ENCODE measurements at regions not wholly inside any gene's neighbourhood (a gene's known extent, or its start where the extent isn't known, plus 50 kb on each side); places are given as distances from the start of the nearest gene placed in this dataset.

- Histone ChIP-seq H3K4me3 (no peak overlapping the region), H3K9me3 (no peaks in the 10 kb centered on the region), H3K27me3 (no peaks in the 10 kb centered on the region), H3K36me3 (no peaks in the 10 kb centered on the region), H3K4me1 (no peaks in the 10 kb centered on the region), H3K27ac (no peak overlapping the region)
- intact Hi-C loops (cut with DNase I; ENCODE audit: low total_unique reads), result no loop called here
- TF ChIP-seq CTCF (IDR thresholded peaks at IDR 0.05) (no peak), POLR2A (IDR thresholded peaks at IDR 0.05) (no peak)
- DNase-seq, result no peak
Observed at GRCh38 chr2:221691571-221691970, 119.5 kb upstream of the EPHA4 start.

- no peaks in the 10 kb centered on the region for H3K9me3 ChIP-seq
- H3K4me3 ChIP-seq, result no peak overlapping the region
- H3K36me3 ChIP-seq, result no peaks in the 10 kb centered on the region
- no peak for TF ChIP-seq CTCF (IDR thresholded peaks at IDR 0.05)
- no peak for TF ChIP-seq POLR2A (IDR thresholded peaks at IDR 0.05)
- no peaks in the 10 kb centered on the region for H3K27me3 ChIP-seq
- H3K27ac ChIP-seq, result no peak overlapping the region
- H3K4me1 ChIP-seq, result no peaks in the 10 kb centered on the region
- DNase-seq, result no peak
- intact Hi-C loops (cut with DNase I; ENCODE audit: low total_unique reads), result no loop called here
Observed at GRCh38 chr2:221689140-221689539, 117.0 kb upstream of the EPHA4 start.

GRCh38 chr2:221680548-221680947 is 108.4 kb upstream of the EPHA4 start:
- no peaks in the 10 kb centered on the region for H3K4me1 ChIP-seq
- intact Hi-C loops (cut with DNase I; ENCODE audit: low total_unique reads), result no loop called here
- H3K9me3 ChIP-seq, result no peaks in the 10 kb centered on the region
- DNase-seq, result no peak
- no peaks in the 10 kb centered on the region for H3K36me3 ChIP-seq
- no peak for TF ChIP-seq POLR2A (IDR thresholded peaks at IDR 0.05)
- no peak for TF ChIP-seq CTCF (IDR thresholded peaks at IDR 0.05)
- H3K4me3 ChIP-seq, result no peak overlapping the region
- H3K27ac ChIP-seq, result no peak overlapping the region
- no peaks in the 10 kb centered on the region for H3K27me3 ChIP-seq

- intact Hi-C loops (cut with DNase I; ENCODE audit: low total_unique reads), result no loop called here
- H3K9me3 ChIP-seq, result no peaks in the 10 kb centered on the region
- H3K27me3 ChIP-seq, result no peaks in the 10 kb centered on the region
- H3K27ac ChIP-seq, result no peak overlapping the region
- H3K36me3 ChIP-seq, result no peaks in the 10 kb centered on the region
- no peak for DNase-seq
- no peak overlapping the region for H3K4me3 ChIP-seq
- H3K4me1 ChIP-seq, result no peaks in the 10 kb centered on the region
- no peak for TF ChIP-seq CTCF (IDR thresholded peaks at IDR 0.05)
- no peak for TF ChIP-seq POLR2A (IDR thresholded peaks at IDR 0.05)
Observed at GRCh38 chr2:221677688-221678087, 105.6 kb upstream of the EPHA4 start.

GRCh38 chr2:221676566-221677172 is 104.6 kb upstream of the EPHA4 start:
- no peaks in the 10 kb centered on the region for H3K4me1 ChIP-seq
- no peaks in the 10 kb centered on the region for H3K9me3 ChIP-seq
- H3K4me3 ChIP-seq, result no peak overlapping the region
- no peak overlapping the region for H3K27ac ChIP-seq
- intact Hi-C loops (cut with DNase I; ENCODE audit: low total_unique reads), result no loop called here
- no peaks in the 10 kb centered on the region for H3K27me3 ChIP-seq
- DNase-seq, result no peak
- no peak for TF ChIP-seq POLR2A (IDR thresholded peaks at IDR 0.05)
- TF ChIP-seq CTCF (IDR thresholded peaks at IDR 0.05), result no peak
- H3K36me3 ChIP-seq, result no peaks in the 10 kb centered on the region

Measured in uterus (tissue), 3 donors.